HG02973 (cell line): ENCODE measurements at regions not wholly inside any gene's neighbourhood (a gene's known extent, or its start where the extent isn't known, plus 50 kb on each side); places are given as distances from the start of the nearest gene placed in this dataset.
A peak's percentile ranks its signal among the peaks of the same experiment; 100 is the strongest.

ENCODE experiments used
- ATAC-seq: cut with Tn5 transposase; IDR thresholded peaks from one replicate; pipeline ENCODE4 v1.9.1; 2021; ENCODE audit warnings: moderate library complexity; ENCODE audit not compliant: unreplicated experiment

- no peak for ATAC-seq
Measured at GRCh38 chr10:123552760-123553554, 113.2 kb upstream of the GPR26 start.

GRCh38 chr10:123553810-123554430 is 112.2 kb upstream of the GPR26 start:
- ATAC-seq, result no peak

- ATAC-seq, result no peak
Measured at GRCh38 chr10:123554656-123555055, 111.5 kb upstream of the GPR26 start.

GRCh38 chr10:123555616-123556015 is 110.5 kb upstream of the GPR26 start:
- no peak for ATAC-seq

GRCh38 chr10:123556049-123556448 is 110.1 kb upstream of the GPR26 start:
- no peak for ATAC-seq

GRCh38 chr10:123556736-123557135 is 109.4 kb upstream of the GPR26 start:
- ATAC-seq, result no peak

GRCh38 chr10:123557366-123558108 is 108.6 kb upstream of the GPR26 start:
- ATAC-seq, result no peak

- no peak for ATAC-seq
Measured at GRCh38 chr10:123558651-123559050, 107.5 kb upstream of the GPR26 start.

GRCh38 chr10:123559066-123559822 is 106.9 kb upstream of the GPR26 start:
- peak; percentile 54 for ATAC-seq

GRCh38 chr10:123559823-123560092 is 106.4 kb upstream of the GPR26 start:
- no peak for ATAC-seq

- ATAC-seq, result no peak
Measured at GRCh38 chr10:123560301-123561140, 105.6 kb upstream of the GPR26 start.

GRCh38 chr10:123561141-123561440 is 105.1 kb upstream of the GPR26 start:
- no peak for ATAC-seq

GRCh38 chr10:123562387-123562786 is 103.8 kb upstream of the GPR26 start:
- ATAC-seq, result no peak

GRCh38 chr10:123562811-123563580 is 103.2 kb upstream of the GPR26 start:
- ATAC-seq, result no peak

- ATAC-seq, result no peak
Measured at GRCh38 chr10:123563581-123563855, 102.6 kb upstream of the GPR26 start.

GRCh38 chr10:123563994-123564393 is 102.2 kb upstream of the GPR26 start:
- no peak for ATAC-seq

GRCh38 chr10:123564631-123565030 is 101.5 kb upstream of the GPR26 start:
- no peak for ATAC-seq

- ATAC-seq, result no peak
Measured at GRCh38 chr10:123565691-123566660, 100.2 kb upstream of the GPR26 start.
